Astrocyte (in vitro differentiated cells and primary cell): ENCODE measurements at regions not wholly inside any gene's neighbourhood (a gene's known extent, or its start where the extent isn't known, plus 50 kb on each side); places are given as distances from the start of the nearest gene placed in this dataset.
A peak's percentile ranks its signal among the peaks of the same experiment; 100 is the strongest.
"Not testable (repeated sequence)": the region's sequence is repeated elsewhere in the genome, so short reads cannot be mapped to it uniquely, and the experiment has no call there.

ENCODE experiments used
- DNase-seq: peaks from one replicate; pipeline ENCODE4 v3.0.0-alpha.2; 2010; ENCODE audit warnings: low read depth
- FAIRE-seq: peaks from 2 replicates; lab custom pipeline; 2011; peaks lifted over from hg19 to GRCh38; lab: Jason Lieb, UNC
- H2AFZ ChIP-seq: 2 replicates; pipeline ENCODE4 v1.6.0; 2012; ENCODE audit warnings: low read depth, low read length, inconsistent platforms
- H3K27ac ChIP-seq: 2 replicates; pipeline ENCODE4 v1.5.1; 2011; ENCODE audit warnings: low read depth, low read length, inconsistent platforms
- H3K27me3 ChIP-seq: 2 replicates; pipeline ENCODE4 v1.6.0; 2011; ENCODE audit warnings: low read length, inconsistent platforms; ENCODE audit not compliant: insufficient read depth
- H3K36me3 ChIP-seq: 2 replicates; pipeline ENCODE4 v1.5.1; 2011; ENCODE audit warnings: low read length, inconsistent platforms; ENCODE audit not compliant: insufficient read depth
- H3K4me1 ChIP-seq: 2 replicates; pipeline ENCODE4 v1.5.1; 2011; ENCODE audit warnings: low read length, inconsistent platforms; ENCODE audit not compliant: insufficient read depth
- H3K4me2 ChIP-seq: 2 replicates; pipeline ENCODE4 v1.6.0; 2012; ENCODE audit warnings: low read length, inconsistent platforms
- H3K4me3 ChIP-seq: 2 replicates; pipeline ENCODE4 v1.5.1; 2011; ENCODE audit warnings: low read depth, mild to moderate bottlenecking, low read length, inconsistent platforms; ENCODE audit not compliant: insufficient read depth
- H3K79me2 ChIP-seq: 2 replicates; pipeline ENCODE4 v1.6.0; 2012; ENCODE audit warnings: mild to moderate bottlenecking, low read length, inconsistent platforms; ENCODE audit not compliant: insufficient read depth
- H3K9ac ChIP-seq: 2 replicates; pipeline ENCODE4 v1.6.0; 2012; ENCODE audit warnings: mild to moderate bottlenecking, low read length, inconsistent platforms
- H3K9me3 ChIP-seq: 2 replicates; pipeline ENCODE4 v1.5.1; 2012; ENCODE audit warnings: low read depth, mild to moderate bottlenecking, low read length, inconsistent platforms; ENCODE audit not compliant: insufficient read depth
- H4K20me1 ChIP-seq: 2 replicates; pipeline ENCODE4 v1.6.0; 2012; ENCODE audit warnings: low read length, inconsistent platforms; ENCODE audit not compliant: insufficient read depth
- H3K27ac Mint-ChIP-seq: one replicate; pipeline ENCODE4 v1.8.0; 2021; ENCODE audit warnings: mild to moderate bottlenecking, mixed read lengths; ENCODE audit not compliant: unreplicated experiment
- H3K27me3 Mint-ChIP-seq: one replicate; pipeline ENCODE4 v1.8.0; 2021; ENCODE audit warnings: low read depth, mixed read lengths; ENCODE audit not compliant: unreplicated experiment
- H3K36me3 Mint-ChIP-seq: one replicate; pipeline ENCODE4 v1.8.0; 2021; ENCODE audit warnings: low read depth, mixed read lengths; ENCODE audit not compliant: unreplicated experiment
- H3K4me1 Mint-ChIP-seq: one replicate; pipeline ENCODE4 v1.8.0; 2021; ENCODE audit warnings: low read depth, mixed read lengths; ENCODE audit not compliant: unreplicated experiment
- H3K4me3 Mint-ChIP-seq: one replicate; pipeline ENCODE4 v1.8.0; 2021; ENCODE audit warnings: mild to moderate bottlenecking, moderate library complexity, mixed read lengths; ENCODE audit not compliant: unreplicated experiment
- H3K9me3 Mint-ChIP-seq: one replicate; pipeline ENCODE4 v1.8.0; 2021; ENCODE audit warnings: mild to moderate bottlenecking, mixed read lengths; ENCODE audit not compliant: unreplicated experiment
- EZH2 ChIP-seq: IDR thresholded peaks from 2 replicates; pipeline ENCODE4 v1.6.1; 2012; ENCODE audit warnings: mild to moderate bottlenecking, low read length, inconsistent platforms; ENCODE audit not compliant: insufficient read depth
- TF ChIP-seq, protein P1 (sequence below): IDR thresholded peaks from 2 replicates; pipeline ENCODE4 v1.5.1; 2011; ENCODE audit warnings: low read depth, mild to moderate bottlenecking, inconsistent platforms, low read length, moderate library complexity; ENCODE audit not compliant: insufficient read depth

DNA sequence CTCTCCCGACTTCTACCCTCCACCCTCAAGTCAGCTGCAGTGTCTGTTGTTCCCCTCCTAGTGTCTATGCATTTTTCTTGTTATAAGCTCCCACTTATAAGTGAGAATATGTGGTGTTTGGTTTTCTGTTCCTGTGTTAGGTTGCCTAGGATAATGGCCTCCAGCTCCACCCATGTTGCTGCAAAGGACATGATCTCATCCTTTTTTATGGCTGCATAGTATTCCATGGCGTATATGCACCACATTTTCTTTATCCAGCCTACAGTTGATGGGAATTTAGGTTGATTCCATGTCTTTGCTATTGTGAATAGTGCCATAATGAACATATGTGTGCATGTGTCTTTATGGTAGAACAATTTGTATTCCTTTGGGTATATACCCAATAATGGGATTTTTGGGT, 80.7 kb downstream of the SPTSSA start:
- H3K4me1 ChIP-seq, H3K4me1 Mint-ChIP-seq, H3K27me3 ChIP-seq, H3K9ac ChIP-seq, H3K9me3 ChIP-seq, H3K27ac Mint-ChIP-seq, H2AFZ ChIP-seq, H3K27ac ChIP-seq, H3K36me3 Mint-ChIP-seq, DNase-seq, H3K36me3 ChIP-seq, H3K9me3 Mint-ChIP-seq, H3K4me3 Mint-ChIP-seq, H4K20me1 ChIP-seq, H3K79me2 ChIP-seq, H3K4me2 ChIP-seq, FAIRE-seq, H3K4me3 ChIP-seq, H3K27me3 Mint-ChIP-seq: not testable (repeated sequence)

- H3K27ac ChIP-seq = no peak overlapping the region
- no peaks in the 10 kb centered on the region for H3K79me2 ChIP-seq
- no peak overlapping the region for H3K9ac ChIP-seq
- H3K4me3 ChIP-seq = no peak overlapping the region
- H3K4me2 ChIP-seq = no peak overlapping the region
- Mint-ChIP-seq H3K9me3 (no peaks in the 10 kb centered on the region), H3K27ac (no peak overlapping the region), H3K27me3 (no peaks in the 10 kb centered on the region), H3K4me3 (no peak overlapping the region), H3K4me1 (peaks cover 9% of the 10 kb centered on the region), H3K36me3 (no peaks in the 10 kb centered on the region)
- DNase-seq (no peak), FAIRE-seq (no peak)
- peaks cover 3% of the 10 kb centered on the region for H3K4me1 ChIP-seq
- no peaks in the 10 kb centered on the region for H3K36me3 ChIP-seq
- no peaks in the 10 kb centered on the region for H4K20me1 ChIP-seq
- TF ChIP-seq EZH2 = no peak
- TF ChIP-seq, protein P1, sequence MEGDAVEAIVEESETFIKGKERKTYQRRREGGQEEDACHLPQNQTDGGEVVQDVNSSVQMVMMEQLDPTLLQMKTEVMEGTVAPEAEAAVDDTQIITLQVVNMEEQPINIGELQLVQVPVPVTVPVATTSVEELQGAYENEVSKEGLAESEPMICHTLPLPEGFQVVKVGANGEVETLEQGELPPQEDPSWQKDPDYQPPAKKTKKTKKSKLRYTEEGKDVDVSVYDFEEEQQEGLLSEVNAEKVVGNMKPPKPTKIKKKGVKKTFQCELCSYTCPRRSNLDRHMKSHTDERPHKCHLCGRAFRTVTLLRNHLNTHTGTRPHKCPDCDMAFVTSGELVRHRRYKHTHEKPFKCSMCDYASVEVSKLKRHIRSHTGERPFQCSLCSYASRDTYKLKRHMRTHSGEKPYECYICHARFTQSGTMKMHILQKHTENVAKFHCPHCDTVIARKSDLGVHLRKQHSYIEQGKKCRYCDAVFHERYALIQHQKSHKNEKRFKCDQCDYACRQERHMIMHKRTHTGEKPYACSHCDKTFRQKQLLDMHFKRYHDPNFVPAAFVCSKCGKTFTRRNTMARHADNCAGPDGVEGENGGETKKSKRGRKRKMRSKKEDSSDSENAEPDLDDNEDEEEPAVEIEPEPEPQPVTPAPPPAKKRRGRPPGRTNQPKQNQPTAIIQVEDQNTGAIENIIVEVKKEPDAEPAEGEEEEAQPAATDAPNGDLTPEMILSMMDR = no peak
- no peak overlapping the region for H2AFZ ChIP-seq
- H3K9me3 ChIP-seq = no peaks in the 10 kb centered on the region
- no peaks in the 10 kb centered on the region for H3K27me3 ChIP-seq
Measured at GRCh38 chr14:34380471-34380845, 81.6 kb downstream of the SPTSSA start.

GRCh38 chr14:34379816-34380470, 82.1 kb downstream of the SPTSSA start:
- Mint-ChIP-seq H3K4me3 (no peak overlapping the region), H3K27ac (no peak overlapping the region), H3K4me1 (peaks cover 13% of the 10 kb centered on the region), H3K36me3 (no peaks in the 10 kb centered on the region), H3K9me3 (no peaks in the 10 kb centered on the region), H3K27me3 (no peaks in the 10 kb centered on the region)
- H3K9me3 ChIP-seq = no peaks in the 10 kb centered on the region
- no peak overlapping the region for H3K27ac ChIP-seq
- peak overlapping the region; percentile 33 for H3K4me2 ChIP-seq
- peaks cover 3% of the 10 kb centered on the region for H3K4me1 ChIP-seq
- FAIRE-seq = no peak
- no peaks in the 10 kb centered on the region for H3K36me3 ChIP-seq
- no peaks in the 10 kb centered on the region for H3K79me2 ChIP-seq
- no peaks in the 10 kb centered on the region for H3K27me3 ChIP-seq
- DNase-seq = no peak
- no peak overlapping the region for H2AFZ ChIP-seq
- H4K20me1 ChIP-seq = no peaks in the 10 kb centered on the region
- no peak overlapping the region for H3K4me3 ChIP-seq
- H3K9ac ChIP-seq = no peak overlapping the region
- no peak for TF ChIP-seq EZH2
- TF ChIP-seq, protein P1 = no peak
